ENCODE measurements at regions not wholly inside any gene's neighbourhood (a gene's known extent, or its start where the extent isn't known, plus 50 kb on each side); places are given as distances from the start of the nearest gene placed in this dataset.

DNA sequence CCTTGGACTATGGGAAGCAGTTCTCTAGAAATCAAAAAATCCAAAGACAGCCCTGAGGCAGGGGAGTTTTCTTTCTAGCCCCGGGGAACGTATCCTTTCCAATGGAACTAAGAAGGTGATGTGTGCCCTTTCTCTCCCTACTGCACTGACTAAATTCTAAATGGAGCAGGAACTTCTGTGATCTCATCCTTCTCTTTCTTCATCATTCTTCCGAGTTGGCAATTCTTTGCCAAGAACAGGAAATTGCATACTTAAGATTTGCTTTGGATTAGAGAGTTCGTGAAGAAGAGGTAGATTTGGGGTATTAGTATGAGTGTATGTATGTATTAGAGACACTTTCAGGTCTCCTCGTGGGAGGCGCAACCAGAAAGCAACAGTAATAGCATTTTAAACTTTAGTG is 178.0 kb upstream of the PIK3R1 start:
- H3K9me3 ChIP-seq: no peaks in the 10 kb centered on the region
- no peak for TF ChIP-seq POLR2A (IDR thresholded peaks at IDR 0.05)
- TF ChIP-seq, protein P1, sequence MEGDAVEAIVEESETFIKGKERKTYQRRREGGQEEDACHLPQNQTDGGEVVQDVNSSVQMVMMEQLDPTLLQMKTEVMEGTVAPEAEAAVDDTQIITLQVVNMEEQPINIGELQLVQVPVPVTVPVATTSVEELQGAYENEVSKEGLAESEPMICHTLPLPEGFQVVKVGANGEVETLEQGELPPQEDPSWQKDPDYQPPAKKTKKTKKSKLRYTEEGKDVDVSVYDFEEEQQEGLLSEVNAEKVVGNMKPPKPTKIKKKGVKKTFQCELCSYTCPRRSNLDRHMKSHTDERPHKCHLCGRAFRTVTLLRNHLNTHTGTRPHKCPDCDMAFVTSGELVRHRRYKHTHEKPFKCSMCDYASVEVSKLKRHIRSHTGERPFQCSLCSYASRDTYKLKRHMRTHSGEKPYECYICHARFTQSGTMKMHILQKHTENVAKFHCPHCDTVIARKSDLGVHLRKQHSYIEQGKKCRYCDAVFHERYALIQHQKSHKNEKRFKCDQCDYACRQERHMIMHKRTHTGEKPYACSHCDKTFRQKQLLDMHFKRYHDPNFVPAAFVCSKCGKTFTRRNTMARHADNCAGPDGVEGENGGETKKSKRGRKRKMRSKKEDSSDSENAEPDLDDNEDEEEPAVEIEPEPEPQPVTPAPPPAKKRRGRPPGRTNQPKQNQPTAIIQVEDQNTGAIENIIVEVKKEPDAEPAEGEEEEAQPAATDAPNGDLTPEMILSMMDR (IDR thresholded peaks at IDR 0.05): no peak
- no peak overlapping the region for H3K4me3 ChIP-seq (replicated peaks in 1 of 3)
- DNase-seq: no peak
- 80 to 87% methylated on average over 6 of the region's 6 CpGs for WGBS, 2 donors
- no peak overlapping the region for H3K27ac ChIP-seq
- H3K4me1 ChIP-seq: peaks cover 6 to 9% of the 10 kb centered on the region in 2 donors
- H3K27me3 ChIP-seq: no peaks in the 10 kb centered on the region
- no peaks in the 10 kb centered on the region for H3K36me3 ChIP-seq
- intact Hi-C loops (cut with DNase I): no loop called here

DNA sequence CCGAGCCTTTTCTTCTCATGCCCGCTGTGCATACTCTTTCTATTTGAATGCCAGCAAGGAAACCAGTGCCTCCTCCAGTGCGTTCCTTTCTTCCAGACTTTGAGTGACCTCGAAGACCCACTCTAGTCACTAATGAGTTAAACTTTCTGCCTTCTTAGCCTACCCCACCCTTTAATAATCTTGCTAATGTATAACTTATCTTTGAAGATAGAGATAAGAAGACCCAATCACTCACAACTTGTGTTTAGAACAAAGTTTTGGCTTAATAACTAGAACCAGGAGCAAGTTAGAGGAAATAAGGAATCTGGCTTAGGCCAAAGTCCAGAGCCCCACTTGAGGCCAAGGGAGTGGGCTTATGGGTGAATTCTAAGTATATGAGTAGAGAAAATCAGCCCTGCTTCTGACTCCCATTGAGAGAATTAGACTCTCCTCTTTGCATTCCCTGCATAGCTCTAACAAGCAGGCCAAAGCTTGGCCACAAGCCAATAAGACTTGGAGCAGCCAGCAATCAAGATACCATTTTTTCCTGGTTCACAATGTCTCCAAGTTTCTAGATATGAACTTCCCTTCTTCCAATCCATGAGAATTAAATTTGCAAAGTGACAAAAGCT is 181.5 kb upstream of the PIK3R1 start:
- peaks cover 6 to 9% of the 10 kb centered on the region in 2 donors for H3K4me1 ChIP-seq
- intact Hi-C loops (cut with DNase I): no loop called here
- peak; percentile 73 to 78 for DNase-seq
- TF ChIP-seq, protein P1 (IDR thresholded peaks at IDR 0.05): no peak
- TF ChIP-seq POLR2A (IDR thresholded peaks at IDR 0.05): no peak
- 80 to 81% methylated on average over 4 of the region's 4 CpGs for WGBS, 2 donors
- peak overlapping the region; percentile 10 to 66 (median 11) for H3K27ac ChIP-seq
- H3K27me3 ChIP-seq: no peaks in the 10 kb centered on the region
- no peaks in the 10 kb centered on the region for H3K9me3 ChIP-seq
- no peak overlapping the region for H3K4me3 ChIP-seq (replicated peaks in 1 of 3)
- H3K36me3 ChIP-seq: no peaks in the 10 kb centered on the region

DNA sequence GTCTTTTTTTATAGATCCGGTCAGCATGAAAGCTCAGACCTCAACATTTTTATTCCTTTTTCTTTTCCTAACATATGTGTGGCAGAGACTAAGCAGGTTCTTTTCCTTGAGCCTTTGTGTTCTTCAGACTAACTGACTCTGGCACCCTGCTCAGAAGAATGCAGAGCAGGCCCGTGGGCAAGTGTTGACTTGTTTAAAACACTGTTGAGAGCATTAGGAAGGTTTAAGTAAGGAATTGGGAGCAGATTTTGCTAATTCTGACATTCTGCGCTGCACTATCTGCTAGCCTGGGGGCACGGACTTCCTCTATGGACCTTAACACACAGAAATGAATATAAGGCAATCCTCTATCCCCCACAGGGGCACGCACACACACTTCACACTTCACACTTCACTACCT is 182.5 kb upstream of the PIK3R1 start:
- no peaks in the 10 kb centered on the region for H3K36me3 ChIP-seq
- intact Hi-C loops (cut with DNase I): no loop called here
- no peak overlapping the region for H3K4me3 ChIP-seq (replicated peaks in 1 of 3)
- 82 to 88% methylated on average over 5 of the region's 5 CpGs for WGBS, 2 donors
- DNase-seq: no peak
- TF ChIP-seq, protein P1 (IDR thresholded peaks at IDR 0.05): no peak
- TF ChIP-seq POLR2A (IDR thresholded peaks at IDR 0.05): no peak
- H3K27ac ChIP-seq: no peak overlapping the region
- peaks cover 9 to 15% of the 10 kb centered on the region in 2 donors for H3K4me1 ChIP-seq
- H3K9me3 ChIP-seq: no peaks in the 10 kb centered on the region
- H3K27me3 ChIP-seq: no peaks in the 10 kb centered on the region

DNA sequence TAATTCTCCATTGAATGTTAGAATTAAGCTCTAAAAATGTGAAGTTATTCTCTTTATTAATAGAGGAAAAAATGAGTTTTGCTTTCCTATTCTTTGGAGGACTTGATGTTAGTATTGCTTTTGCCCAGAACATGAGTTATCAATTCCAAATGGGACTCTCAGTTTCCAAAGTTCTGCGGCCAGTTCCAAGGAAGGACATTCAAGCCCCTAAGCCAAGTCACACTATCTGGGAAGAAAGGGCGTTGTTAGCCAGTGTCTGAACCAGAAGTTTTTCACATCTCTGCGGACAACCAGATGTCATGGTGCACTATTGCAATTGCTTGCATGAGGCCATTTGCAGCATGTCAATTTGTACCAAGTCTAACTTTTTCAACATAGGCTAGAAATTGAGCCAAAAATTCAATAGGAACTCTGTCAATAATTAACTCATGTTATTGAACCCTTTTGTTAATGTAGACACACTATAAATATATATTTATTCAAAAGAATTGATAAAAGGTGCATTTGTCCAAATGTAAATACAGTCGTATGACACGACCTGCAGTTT is 183.3 kb upstream of the PIK3R1 start:
- 88 to 94% methylated on average over 5 of the region's 5 CpGs for WGBS, 2 donors
- TF ChIP-seq, protein P1 (IDR thresholded peaks at IDR 0.05): no peak
- no peak for TF ChIP-seq POLR2A (IDR thresholded peaks at IDR 0.05)
- Histone ChIP-seq H3K36me3 (no peaks in the 10 kb centered on the region), H3K4me3 (replicated peaks in 1 of 3) (no peak overlapping the region), H3K27ac (no peak overlapping the region), H3K4me1 (peaks cover 16 to 20% of the 10 kb centered on the region in 2 donors), H3K9me3 (no peaks in the 10 kb centered on the region), H3K27me3 (no peaks in the 10 kb centered on the region)
- DNase-seq: no peak
- intact Hi-C loops (cut with DNase I): no loop called here

DNA sequence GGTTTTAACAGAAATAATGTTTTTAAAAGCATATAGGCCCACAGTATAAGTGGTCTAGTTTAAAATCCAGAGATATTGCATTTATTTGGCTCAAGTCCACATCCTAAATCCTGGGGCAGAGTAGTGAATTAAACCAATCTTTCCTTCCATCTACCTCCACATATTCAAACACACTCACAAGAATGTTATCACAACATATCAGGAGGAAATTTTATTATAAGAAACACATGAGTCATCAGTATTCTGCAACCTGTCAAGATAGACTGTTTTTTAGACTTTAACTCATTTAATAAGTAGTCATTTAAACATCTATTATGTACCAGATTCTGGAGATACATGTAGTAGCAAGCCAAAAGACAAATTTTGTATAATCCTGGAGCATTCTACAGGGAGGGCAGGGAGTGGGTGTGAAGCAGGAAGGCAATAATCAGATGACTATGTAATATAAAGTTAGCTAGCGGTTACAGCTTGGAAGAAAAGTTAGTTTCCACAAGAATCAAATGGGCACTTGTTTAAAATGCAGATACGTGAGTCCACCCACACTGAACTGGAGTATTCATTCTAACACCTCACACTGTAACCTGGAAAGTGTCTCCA is 187.3 kb upstream of the PIK3R1 start:
- H3K4me1 ChIP-seq: peaks cover 11 to 19% of the 10 kb centered on the region in 2 donors
- WGBS, 2 donors: 79 to 81% methylated on average over 2 of the region's 2 CpGs

More for the DNA sequence above, 187.3 kb upstream of the PIK3R1 start:
- no peak overlapping the region for H3K4me3 ChIP-seq (replicated peaks in 1 of 3)
- TF ChIP-seq, protein P1 (IDR thresholded peaks at IDR 0.05): no peak
- no peak for TF ChIP-seq POLR2A (IDR thresholded peaks at IDR 0.05)
- DNase-seq: no peak
- intact Hi-C loops (cut with DNase I): no loop called here
- H3K9me3 ChIP-seq: no peaks in the 10 kb centered on the region
- H3K36me3 ChIP-seq: no peaks in the 10 kb centered on the region
- H3K27ac ChIP-seq: peak overlapping the region; percentile 4 to 52 (median 51)
- no peaks in the 10 kb centered on the region for H3K27me3 ChIP-seq
